Heart left ventricle (tissue), 16 donors: ENCODE measurements at regions not wholly inside any gene's neighbourhood (a gene's known extent, or its start where the extent isn't known, plus 50 kb on each side); places are given as distances from the start of the nearest gene placed in this dataset.

ENCODE experiments used
- ATAC-seq, 4 donors: fragments of 200-7000 bp; cut with Tn5 transposase; one replicate each; pipeline ENCODE4 v1.9.1; 2020 to 2022; ENCODE audit warnings: moderate library complexity in 4 of 4, mild to moderate bottlenecking in 3 of 4, moderate number of reproducible peaks in 1 of 4
- DNase-seq, 5 donors: peaks; one replicate each; pipeline ENCODE4 v3.0.0-alpha.2; 2020
- H3K27ac ChIP-seq, 12 donors: fragments of 200-600 bp; sonication (generic) in 4 of 12; one replicate each; pipeline versions ENCODE4 v1.5.0 to v1.8.0; 2016 to 2022; ENCODE audit warnings: mild to moderate bottlenecking in 2 of 12
- H3K27me3 ChIP-seq, 9 donors: fragments of 200-600 bp; sonication (generic) in 2 of 9; one replicate each; pipeline versions ENCODE4 v1.5.1 to v1.8.0; 2016 to 2022; ENCODE audit warnings: mild to moderate bottlenecking in 3 of 9
- H3K36me3 ChIP-seq, 9 donors: fragments of 200-600 bp; sonication (generic) in 2 of 9; one replicate each; pipeline versions ENCODE4 v1.5.0 to v1.8.0; 2018 to 2022; ENCODE audit warnings: mild to moderate bottlenecking in 2 of 9
- H3K4me1 ChIP-seq, 12 donors: fragments of 200-600 bp; sonication (generic) in 4 of 12; one replicate each; pipeline versions ENCODE4 v1.5.0 to v1.8.0; 2016 to 2022; ENCODE audit warnings: mild to moderate bottlenecking in 3 of 12
- H3K4me3 ChIP-seq, 12 donors: fragments of 200-600 bp; sonication (generic) in 4 of 12; one replicate each; pipeline versions ENCODE4 v1.5.0 to v1.8.0; 2017 to 2022; ENCODE audit warnings: mild to moderate bottlenecking in 9 of 12, moderate library complexity in 4 of 12
- H3K9me3 ChIP-seq, 12 donors: fragments of 200-600 bp; sonication (generic) in 4 of 12; one replicate each; pipeline versions ENCODE4 v1.5.0 to v1.8.0; 2016 to 2022; ENCODE audit warnings: mild to moderate bottlenecking in 1 of 12
- CTCF ChIP-seq, 12 donors: fragments of 200-600 bp; sonication (generic) in 4 of 12; IDR thresholded peaks; one replicate each; pipeline versions ENCODE4 v1.5.0 to v1.8.0; 2018 to 2022; ENCODE audit warnings: antibody characterized with exemption in 12 of 12, mild to moderate bottlenecking in 5 of 12
- POLR2A ChIP-seq, 2 donors: fragments of 450-650 bp; IDR thresholded peaks; one replicate each; pipeline ENCODE4 v1.6.1; 2017; ENCODE audit warnings: antibody characterized with exemption in 2 of 2, mild to moderate bottlenecking in 2 of 2, moderate library complexity in 2 of 2
- WGBS, 4 donors: extraction: QIAGEN DNeasy Blood & Tissue Kit in 2 of 4; methylation state at CpG; one replicate each; pipeline versions ENCODE4 v1.1.5 to v1.1.7; 2013 to 2018; 5-methylcytosine and 5-hydroxymethylcytosine counted together
- intact Hi-C, 10 donors: fragments of 100-400 bp; cut with DNase I; formaldehyde crosslinking; loops; one replicate each; pipeline versions ENCODE4 v1.11.1 to v1.14.2; 2022
- donor health status: ischemic (EF 13 %, LVEDD 7.1; RV severe dilation, severe dysfunction).
- donor health status: healthy with polysubstance abuse.
- donor health status: DM: no; HTN: yes; CAD: no.
- donor health status: DM: no; HTN: no; CAD: no.
- donor health status: ischemic (EF 25% LVEDD 6.9; RV normal size, moderate dysfunction).
- donor health status: ischemic (EF 25% LVEDD 5.7; RV mildly dilated, moderate dysfunction).
- donor health status: healthy.
- donor health status: DM: yes; HTN: yes; CAD: no.
- donor health status: ischemic (EF 35%, LVEDD 5.7; RV mildly dilated, moderate dysfunction).
- donor health status: nonischemic (EF 11% LVEDD 7.7; RV severe dilation, severe dysfunction).
- donor health status: DM: yes; HTN: yes; CAD: no.
- donor health status: PGD.
- donor health status: ischemic (EF 29% LVEDD 5.4; RV normal size, mild dysfunction).
- donor health status: nonischemic (EF 23%, LVEDD 6.1; RV moderate dilation, normal function).

DNA sequence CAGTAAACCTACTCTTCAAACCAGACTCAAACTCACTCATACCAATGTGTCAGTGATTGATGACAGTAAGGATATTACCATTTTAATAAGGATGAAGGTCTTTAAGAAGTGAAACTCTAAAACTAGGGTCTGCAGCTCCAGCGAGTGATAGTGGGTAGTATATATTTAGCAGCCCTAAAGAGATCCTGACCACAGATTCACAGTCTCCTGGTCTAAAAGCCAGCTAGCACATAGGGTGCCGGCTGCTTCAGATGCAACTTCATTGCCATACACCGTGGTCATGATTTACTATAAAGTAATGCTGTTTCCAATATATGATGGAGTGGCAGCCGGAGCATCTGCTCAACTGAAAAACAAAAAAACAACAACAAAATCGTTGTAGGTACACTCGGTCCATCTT, 99.6 kb upstream of the MDM1 start:
- no peak for TF ChIP-seq CTCF (IDR thresholded peaks at IDR 0.05)
- TF ChIP-seq POLR2A (IDR thresholded peaks at IDR 0.05): no peak
- no peak for ATAC-seq
- no peaks in the 10 kb centered on the region for H3K4me1 ChIP-seq
- H3K4me3 ChIP-seq: no peak overlapping the region
- H3K9me3 ChIP-seq: peaks cover 0 to 11% (median 5%) of the 10 kb centered on the region in 12 donors
- 81 to 96% (median 92%) methylated on average over 6 of the region's 6 CpGs for WGBS, 4 donors
- no peaks in the 10 kb centered on the region for H3K27me3 ChIP-seq
- intact Hi-C loops: no loop called here
- no peak for DNase-seq
- H3K36me3 ChIP-seq: no peaks in the 10 kb centered on the region
- H3K27ac ChIP-seq: no peak overlapping the region

GRCh38 chr12:68432622-68433021, 100.5 kb upstream of the MDM1 start:
- intact Hi-C loops: no loop called here

GRCh38 chr12:68434391-68435298, 102.5 kb upstream of the MDM1 start:
- no peak overlapping the region for H3K4me3 ChIP-seq
- ATAC-seq (no peak), DNase-seq (no peak)
- no peaks in the 10 kb centered on the region for H3K4me1 ChIP-seq
- no peak for TF ChIP-seq POLR2A (IDR thresholded peaks at IDR 0.05)
- TF ChIP-seq CTCF (IDR thresholded peaks at IDR 0.05): no peak
- H3K36me3 ChIP-seq: no peaks in the 10 kb centered on the region
- H3K9me3 ChIP-seq: peaks cover 0 to 11% (median 5%) of the 10 kb centered on the region in 12 donors
- no peaks in the 10 kb centered on the region for H3K27me3 ChIP-seq
- WGBS, 4 donors: 96 to 100% (median 98%) methylated on average over 2 of the region's 2 CpGs
- intact Hi-C loops: no loop called here
- H3K27ac ChIP-seq: no peak overlapping the region

More at GRCh38 chr12:68432622-68433021, 100.5 kb upstream of the MDM1 start:
- no peak overlapping the region for H3K27ac ChIP-seq
- ATAC-seq: no peak
- TF ChIP-seq POLR2A (IDR thresholded peaks at IDR 0.05) (no peak), CTCF (IDR thresholded peaks at IDR 0.05) (no peak)
- DNase-seq: no peak
- H3K9me3 ChIP-seq: peaks cover 0 to 11% (median 5%) of the 10 kb centered on the region in 12 donors
- H3K27me3 ChIP-seq: no peaks in the 10 kb centered on the region
- no peaks in the 10 kb centered on the region for H3K36me3 ChIP-seq
- no peak overlapping the region for H3K4me3 ChIP-seq
- H3K4me1 ChIP-seq: no peaks in the 10 kb centered on the region

GRCh38 chr12:68435299-68435637, 103.1 kb upstream of the MDM1 start:
- TF ChIP-seq POLR2A (IDR thresholded peaks at IDR 0.05): no peak
- no peak for TF ChIP-seq CTCF (IDR thresholded peaks at IDR 0.05)
- intact Hi-C loops: no loop called here
- DNase-seq (no peak), ATAC-seq (no peak)
- peaks cover 0 to 11% (median 5%) of the 10 kb centered on the region in 12 donors for H3K9me3 ChIP-seq
- H3K4me1 ChIP-seq: no peaks in the 10 kb centered on the region
- H3K4me3 ChIP-seq: no peak overlapping the region
- H3K27me3 ChIP-seq: no peaks in the 10 kb centered on the region
- no peak overlapping the region for H3K27ac ChIP-seq
- WGBS, 4 donors: 93 to 100% (median 95%) methylated on average over 1 of the region's 1 CpG
- no peaks in the 10 kb centered on the region for H3K36me3 ChIP-seq
